Activated naive CD8-positive, alpha-beta T cell (primary cell): ENCODE measurements at regions not wholly inside any gene's neighbourhood (a gene's known extent, or its start where the extent isn't known, plus 50 kb on each side); places are given as distances from the start of the nearest gene placed in this dataset.

ENCODE experiments used
- H3K27ac Mint-ChIP-seq: one replicate; pipeline ENCODE4 v1.8.0; 2021; ENCODE audit warnings: mixed read lengths
- H3K27me3 Mint-ChIP-seq: one replicate; pipeline ENCODE4 v1.8.0; 2021; ENCODE audit warnings: mixed read lengths
- H3K36me3 Mint-ChIP-seq: one replicate; pipeline ENCODE4 v1.8.0; 2021; ENCODE audit warnings: mixed read lengths
- H3K4me1 Mint-ChIP-seq: one replicate; pipeline ENCODE4 v1.8.0; 2021; ENCODE audit warnings: low read depth, mixed read lengths
- H3K4me3 Mint-ChIP-seq: one replicate; pipeline ENCODE4 v1.8.0; 2021; ENCODE audit warnings: mild to moderate bottlenecking, mixed read lengths
- H3K9me3 Mint-ChIP-seq: one replicate; pipeline ENCODE4 v1.8.0; 2021; ENCODE audit warnings: low read depth, mixed read lengths

DNA sequence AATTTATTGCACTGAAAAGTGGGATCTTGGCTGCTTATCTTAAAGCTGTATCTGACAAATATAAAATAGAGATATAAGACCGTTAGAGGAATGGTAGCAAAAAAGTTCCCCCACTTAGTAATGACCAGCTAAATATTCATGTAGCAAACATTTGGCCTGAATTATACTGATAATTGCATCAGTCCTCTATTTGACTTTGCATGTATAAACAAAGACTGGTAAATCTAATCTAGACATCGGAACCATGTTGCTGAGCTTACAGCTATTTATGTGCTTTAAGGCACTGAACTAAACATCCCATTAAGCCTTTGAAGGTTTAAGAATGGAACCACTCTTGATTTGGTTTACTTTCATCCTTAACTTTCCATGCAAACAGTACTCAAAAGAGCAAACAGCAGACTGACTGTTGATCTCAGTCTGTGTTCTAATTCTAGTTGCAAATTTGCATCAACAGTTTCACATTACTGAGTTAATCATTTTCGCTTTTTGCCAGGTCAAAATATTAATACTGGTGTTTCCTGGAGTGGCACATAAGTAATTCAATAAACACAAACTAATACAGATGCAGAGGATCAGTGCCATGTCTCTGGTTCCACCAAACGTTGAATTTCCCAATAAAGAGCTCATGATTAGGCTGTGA lies 203.5 kb upstream of the HTR2A start:
- no peak overlapping the region for H3K27ac Mint-ChIP-seq
- no peak overlapping the region for H3K4me3 Mint-ChIP-seq
- H3K4me1 Mint-ChIP-seq: no peaks in the 10 kb centered on the region
- no peaks in the 10 kb centered on the region for H3K36me3 Mint-ChIP-seq
- no peaks in the 10 kb centered on the region for H3K9me3 Mint-ChIP-seq
- H3K27me3 Mint-ChIP-seq: peaks cover 7% of the 10 kb centered on the region

DNA sequence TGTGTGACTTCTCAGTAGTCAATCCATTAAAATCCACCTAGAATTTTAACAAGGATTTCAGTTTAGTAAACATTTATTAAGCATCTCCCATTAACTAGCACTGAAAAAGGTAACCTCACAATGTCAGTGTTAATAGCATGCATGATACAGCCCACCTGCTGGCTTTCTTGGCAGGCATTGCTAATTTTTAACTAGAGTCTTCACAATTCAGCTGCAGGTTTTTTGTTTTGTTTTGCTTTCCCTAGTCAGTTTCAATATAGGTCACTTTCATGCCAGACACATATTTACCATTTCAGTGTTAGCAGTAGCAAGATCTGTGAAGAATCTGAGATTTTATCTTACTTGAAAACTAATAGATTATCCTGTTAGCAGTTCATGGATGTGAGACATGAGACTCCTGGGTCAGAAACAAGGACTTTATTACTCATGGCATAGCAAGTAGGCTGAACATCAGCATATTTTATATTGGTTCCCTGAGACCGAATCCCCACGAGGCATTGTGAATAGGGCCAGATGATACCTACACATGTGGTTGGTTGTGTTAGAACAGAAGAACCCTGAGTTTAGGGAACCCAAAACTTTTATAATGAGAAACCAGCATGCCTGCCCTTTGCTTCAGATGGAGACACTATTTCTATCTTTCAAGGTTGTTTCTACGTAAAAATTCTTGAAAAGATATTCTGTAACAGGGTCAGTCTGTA lies 198.0 kb upstream of the HTR2A start:
- Mint-ChIP-seq H3K27ac (no peak overlapping the region), H3K4me3 (no peak overlapping the region), H3K27me3 (peaks cover 1% of the 10 kb centered on the region), H3K36me3 (no peaks in the 10 kb centered on the region), H3K9me3 (no peaks in the 10 kb centered on the region), H3K4me1 (no peaks in the 10 kb centered on the region)

DNA sequence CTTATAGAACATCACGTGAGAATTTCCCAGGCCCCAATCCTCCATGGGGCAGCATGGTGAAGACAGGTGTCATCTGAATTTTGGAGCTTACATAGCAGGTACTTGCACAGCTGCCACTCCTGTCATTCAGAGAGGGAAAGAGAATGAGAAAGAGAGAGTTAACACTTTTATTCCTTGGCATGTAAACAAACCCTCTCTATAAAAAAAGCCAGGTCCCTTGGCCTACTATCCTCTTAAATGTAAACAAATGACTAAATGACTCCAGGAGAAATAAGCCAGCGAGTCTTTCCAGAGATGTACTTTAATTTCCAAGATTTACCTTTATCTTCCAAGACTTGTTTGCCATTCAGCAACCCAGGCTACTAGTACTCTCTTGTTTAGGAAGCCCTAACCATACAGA lies 195.3 kb upstream of the HTR2A start:
- no peaks in the 10 kb centered on the region for H3K36me3 Mint-ChIP-seq
- no peaks in the 10 kb centered on the region for H3K27me3 Mint-ChIP-seq
- no peak overlapping the region for H3K4me3 Mint-ChIP-seq
- H3K4me1 Mint-ChIP-seq: no peaks in the 10 kb centered on the region
- no peak overlapping the region for H3K27ac Mint-ChIP-seq
- no peaks in the 10 kb centered on the region for H3K9me3 Mint-ChIP-seq

DNA sequence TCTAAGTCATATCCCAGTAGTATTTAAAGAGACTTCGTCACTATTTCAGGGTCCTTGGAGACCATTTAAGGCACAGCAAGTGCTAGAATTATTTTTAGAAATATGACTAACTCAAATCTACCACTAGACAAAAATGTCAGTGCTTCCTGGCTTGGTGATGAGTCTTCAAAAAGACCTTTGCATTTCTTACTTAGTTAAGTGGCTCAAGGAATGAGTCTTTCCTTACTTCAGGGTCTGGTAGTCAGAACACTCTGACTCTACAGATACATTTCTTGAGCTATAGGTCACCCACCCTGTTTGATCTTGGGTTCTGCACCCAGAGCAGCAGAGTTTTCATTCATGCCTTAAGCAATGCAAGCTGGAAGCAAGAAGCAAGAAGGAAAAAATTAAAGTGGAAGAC lies 191.0 kb upstream of the HTR2A start:
- no peaks in the 10 kb centered on the region for H3K36me3 Mint-ChIP-seq
- H3K4me3 Mint-ChIP-seq: no peak overlapping the region
- peaks cover 2% of the 10 kb centered on the region for H3K27me3 Mint-ChIP-seq
- H3K4me1 Mint-ChIP-seq: no peaks in the 10 kb centered on the region
- no peaks in the 10 kb centered on the region for H3K9me3 Mint-ChIP-seq
- H3K27ac Mint-ChIP-seq: no peak overlapping the region

DNA sequence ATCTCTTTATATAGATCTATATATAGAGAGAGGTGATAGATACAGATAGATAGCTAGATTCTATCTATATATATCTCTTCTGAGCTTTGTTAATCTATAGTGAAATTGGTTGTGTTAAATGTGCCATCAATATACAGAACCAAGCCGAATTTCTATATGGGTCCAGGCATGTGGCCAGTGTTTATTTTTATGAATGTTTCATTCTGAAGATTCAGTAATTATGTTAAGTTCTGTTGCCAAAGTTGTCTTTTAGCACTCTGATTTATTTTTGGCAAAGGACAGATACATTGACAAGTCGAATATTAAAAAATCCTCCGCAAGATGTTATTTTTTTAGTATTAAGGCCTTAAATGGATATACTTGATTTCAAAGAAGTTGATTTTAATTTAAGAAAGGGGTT lies 190.4 kb upstream of the HTR2A start:
- no peak overlapping the region for H3K4me3 Mint-ChIP-seq
- no peaks in the 10 kb centered on the region for H3K4me1 Mint-ChIP-seq
- H3K9me3 Mint-ChIP-seq: no peaks in the 10 kb centered on the region
- H3K27ac Mint-ChIP-seq: no peak overlapping the region
- no peaks in the 10 kb centered on the region for H3K36me3 Mint-ChIP-seq
- peaks cover 4% of the 10 kb centered on the region for H3K27me3 Mint-ChIP-seq

DNA sequence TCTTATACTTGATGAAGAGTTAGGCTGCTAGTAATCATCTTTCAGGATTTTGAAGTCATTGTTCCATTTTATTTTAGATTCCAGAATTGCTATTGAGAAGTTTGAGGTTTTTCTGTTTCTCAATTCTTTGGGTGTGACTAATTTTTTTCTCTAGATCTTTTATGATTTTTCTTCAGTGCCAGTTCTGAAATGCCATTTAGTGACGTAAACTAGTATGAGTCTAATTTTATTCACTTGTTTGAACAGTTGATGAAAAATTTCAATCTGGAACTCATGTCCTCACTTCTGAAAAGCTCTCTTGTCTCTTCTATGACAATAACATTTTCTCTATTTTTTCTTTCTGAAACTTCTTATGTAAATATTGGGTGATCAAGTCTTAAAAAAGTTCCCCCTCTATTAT lies 188.5 kb upstream of the HTR2A start:
- Mint-ChIP-seq H3K4me3 (no peak overlapping the region), H3K27me3 (peaks cover 4% of the 10 kb centered on the region), H3K4me1 (no peaks in the 10 kb centered on the region), H3K36me3 (no peaks in the 10 kb centered on the region), H3K27ac (no peak overlapping the region), H3K9me3 (no peaks in the 10 kb centered on the region)

DNA sequence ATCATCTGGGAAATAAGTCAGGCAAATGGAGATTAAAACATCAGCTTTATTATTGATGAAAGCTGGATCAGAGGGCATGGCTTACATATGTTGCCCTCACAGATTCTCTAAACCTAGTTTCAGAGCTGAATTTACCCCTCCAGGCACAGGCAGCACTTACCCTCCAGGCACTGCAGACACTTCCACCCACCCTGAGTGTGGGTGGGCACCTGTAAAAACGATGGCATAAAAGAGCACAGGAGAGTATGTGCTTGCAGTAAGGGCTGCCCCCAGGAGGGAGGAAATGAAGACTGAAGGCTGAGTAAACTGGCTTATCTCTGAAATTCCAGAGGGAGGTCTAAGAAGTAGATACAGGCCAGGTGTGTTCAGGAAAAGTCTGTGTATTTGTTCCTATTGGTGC lies 185.0 kb upstream of the HTR2A start:
- no peak overlapping the region for H3K27ac Mint-ChIP-seq

DNA sequence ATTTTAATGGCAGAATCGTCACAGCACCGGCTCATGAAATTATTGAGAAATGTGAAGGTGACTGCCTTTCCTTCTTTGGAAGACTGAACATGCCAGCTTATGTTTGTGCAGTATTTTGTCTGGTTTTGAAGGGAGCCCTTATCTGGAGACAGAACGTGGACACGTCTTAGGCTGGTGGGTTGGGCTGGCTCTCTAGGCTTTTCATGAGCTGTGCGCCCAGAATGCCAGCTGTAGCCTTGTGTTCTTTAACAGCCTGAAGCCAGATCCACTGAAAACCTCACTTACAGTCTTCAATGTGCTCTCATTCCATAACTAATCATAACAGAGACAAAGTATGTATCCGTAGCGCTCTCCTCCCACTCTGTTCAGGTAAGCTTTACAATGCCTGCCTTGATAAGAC lies 184.4 kb upstream of the HTR2A start:
- H3K4me1 Mint-ChIP-seq: no peaks in the 10 kb centered on the region
- H3K4me3 Mint-ChIP-seq: no peak overlapping the region
- no peaks in the 10 kb centered on the region for H3K9me3 Mint-ChIP-seq
- H3K36me3 Mint-ChIP-seq: no peaks in the 10 kb centered on the region
- peaks cover 4% of the 10 kb centered on the region for H3K27me3 Mint-ChIP-seq
- H3K27ac Mint-ChIP-seq: no peak overlapping the region

More for the DNA sequence above, 185.0 kb upstream of the HTR2A start:
- H3K36me3 Mint-ChIP-seq: no peaks in the 10 kb centered on the region
- H3K27me3 Mint-ChIP-seq: peaks cover 4% of the 10 kb centered on the region
- H3K4me1 Mint-ChIP-seq: no peaks in the 10 kb centered on the region
- H3K4me3 Mint-ChIP-seq: no peak overlapping the region
- H3K9me3 Mint-ChIP-seq: no peaks in the 10 kb centered on the region

DNA sequence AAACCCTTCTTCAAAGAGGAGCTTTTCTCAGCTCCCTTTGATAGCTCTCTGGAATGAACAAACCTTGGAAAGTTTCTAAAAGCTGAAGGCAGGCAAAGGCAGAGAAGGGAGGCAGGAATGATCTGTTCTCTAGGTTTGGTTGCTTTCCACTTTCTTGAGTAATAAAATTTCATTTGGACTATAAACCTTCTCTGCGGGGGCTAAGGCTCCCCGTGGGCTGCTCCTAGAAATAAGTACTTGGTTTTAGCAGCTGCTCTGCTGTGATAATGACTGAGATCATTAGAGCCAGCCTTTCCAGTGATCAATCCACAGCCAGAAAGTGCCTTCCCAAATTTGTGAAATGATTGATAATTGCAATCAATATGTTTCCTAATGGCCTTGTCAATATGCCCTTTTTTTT lies 183.8 kb upstream of the HTR2A start:
- H3K36me3 Mint-ChIP-seq: no peaks in the 10 kb centered on the region
- H3K4me3 Mint-ChIP-seq: no peak overlapping the region
- no peaks in the 10 kb centered on the region for H3K9me3 Mint-ChIP-seq

DNA sequence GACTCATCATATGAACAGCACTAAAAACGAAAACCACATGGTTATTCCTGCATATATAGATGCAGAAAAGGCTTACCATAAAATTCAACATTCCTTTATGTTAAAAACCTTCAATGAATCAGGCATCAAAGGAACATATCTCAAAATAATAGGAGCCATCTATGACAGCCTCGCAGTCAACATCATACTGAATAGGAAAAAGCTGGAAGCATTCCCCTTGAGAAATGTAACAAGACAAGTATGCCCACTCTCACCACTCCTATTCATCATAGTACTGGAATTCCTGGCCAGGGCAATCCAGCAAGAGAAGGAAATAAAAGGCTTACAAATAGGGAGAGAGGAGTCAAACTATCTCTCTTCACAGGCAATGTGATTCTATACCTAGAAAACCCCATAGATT lies 179.6 kb upstream of the HTR2A start:
- Mint-ChIP-seq H3K36me3 (no peaks in the 10 kb centered on the region), H3K4me1 (no peaks in the 10 kb centered on the region), H3K27ac (no peak overlapping the region), H3K4me3 (no peak overlapping the region), H3K9me3 (peaks cover 3% of the 10 kb centered on the region), H3K27me3 (no peaks in the 10 kb centered on the region)

More for the DNA sequence above, 183.8 kb upstream of the HTR2A start:
- Mint-ChIP-seq H3K27me3 (peaks cover 4% of the 10 kb centered on the region), H3K4me1 (no peaks in the 10 kb centered on the region), H3K27ac (no peak overlapping the region)

DNA sequence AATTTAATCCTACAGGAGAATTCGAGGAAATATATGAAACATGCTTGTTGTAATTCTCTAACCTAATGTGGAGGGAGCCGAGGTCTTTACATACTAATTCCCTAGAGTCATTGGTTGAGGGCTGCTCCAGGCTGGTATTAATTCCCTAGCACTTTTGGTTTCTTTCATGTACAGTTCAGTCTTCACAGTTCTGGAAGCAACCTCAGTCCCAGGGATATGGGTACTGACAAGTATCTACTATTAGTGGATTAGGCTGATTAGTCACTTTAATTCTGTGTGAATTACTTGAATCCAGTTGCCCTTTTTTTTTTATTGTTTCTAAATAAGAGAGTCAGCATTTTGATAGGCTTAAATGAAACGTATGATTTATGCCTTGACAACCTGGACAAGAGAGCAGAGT lies 172.3 kb upstream of the HTR2A start:
- H3K27me3 Mint-ChIP-seq: peaks cover 7% of the 10 kb centered on the region
- H3K4me3 Mint-ChIP-seq: no peak overlapping the region
- no peak overlapping the region for H3K27ac Mint-ChIP-seq
- H3K36me3 Mint-ChIP-seq: no peaks in the 10 kb centered on the region
- peaks cover under 1% of the 10 kb centered on the region for H3K9me3 Mint-ChIP-seq
- H3K4me1 Mint-ChIP-seq: no peaks in the 10 kb centered on the region

DNA sequence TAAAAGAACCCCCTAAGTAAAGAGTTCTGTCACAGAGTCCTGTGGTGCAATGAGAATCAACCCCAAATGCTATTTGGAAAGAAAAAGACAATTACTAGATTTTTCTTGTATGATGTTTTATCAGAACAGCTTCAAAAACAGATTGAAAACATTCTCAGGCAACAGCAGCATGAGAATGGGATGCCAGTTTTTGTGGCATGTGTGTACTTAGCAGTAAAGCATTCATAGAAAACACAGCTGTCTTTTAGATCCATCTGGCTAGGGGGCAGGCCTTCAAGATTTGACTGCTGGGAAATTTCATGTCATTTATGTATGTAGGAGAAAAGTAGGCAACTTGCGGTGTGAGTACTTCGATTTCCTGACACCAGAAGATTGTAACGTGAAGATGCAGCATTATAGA lies 170.5 kb upstream of the HTR2A start:
- Mint-ChIP-seq H3K4me3 (no peak overlapping the region), H3K9me3 (peaks cover 6% of the 10 kb centered on the region), H3K4me1 (no peaks in the 10 kb centered on the region), H3K36me3 (no peaks in the 10 kb centered on the region), H3K27me3 (peaks cover 7% of the 10 kb centered on the region), H3K27ac (no peak overlapping the region)

DNA sequence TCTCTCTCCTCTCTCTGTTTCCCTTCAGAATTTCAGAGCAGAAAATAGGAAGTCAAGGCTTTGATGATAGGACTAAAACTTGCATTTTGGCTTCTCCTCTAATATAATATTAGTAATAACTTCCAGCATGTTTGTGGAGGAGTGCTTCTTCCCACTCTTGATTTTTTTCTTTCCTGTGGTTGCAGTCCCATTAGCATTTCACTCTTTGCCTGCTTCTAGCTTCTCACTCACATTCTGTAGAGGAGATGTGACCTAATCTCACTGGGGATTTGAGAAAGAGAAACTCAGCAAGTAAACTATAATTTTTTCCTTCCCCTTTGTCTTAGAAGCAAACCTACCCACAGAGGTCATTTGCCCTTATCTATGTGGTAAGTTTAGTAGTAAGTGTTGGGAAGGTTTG lies 169.4 kb upstream of the HTR2A start:
- no peak overlapping the region for H3K4me3 Mint-ChIP-seq
- peaks cover 7% of the 10 kb centered on the region for H3K27me3 Mint-ChIP-seq
- H3K9me3 Mint-ChIP-seq: peaks cover 13% of the 10 kb centered on the region
- no peak overlapping the region for H3K27ac Mint-ChIP-seq
- H3K36me3 Mint-ChIP-seq: no peaks in the 10 kb centered on the region
- no peaks in the 10 kb centered on the region for H3K4me1 Mint-ChIP-seq

DNA sequence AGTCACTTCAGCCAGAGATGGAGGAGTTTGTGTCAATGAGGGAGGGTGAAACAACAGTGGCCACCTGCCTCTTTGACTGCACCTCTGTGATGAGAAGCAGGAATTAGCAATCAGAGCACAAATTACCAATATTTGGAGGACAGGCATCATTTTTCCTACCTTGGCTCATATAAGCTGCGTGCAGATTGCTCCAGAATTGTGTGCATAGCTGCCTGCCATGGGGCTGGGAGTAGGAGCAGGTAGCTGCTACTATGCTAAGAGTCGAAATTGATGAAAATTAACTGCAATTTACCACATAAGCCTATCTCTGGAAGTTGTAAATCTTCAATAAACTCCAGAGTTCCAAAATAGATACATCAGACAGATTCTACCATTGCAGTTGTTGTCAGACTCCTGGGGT lies 167.5 kb upstream of the HTR2A start:
- Mint-ChIP-seq H3K4me1 (no peaks in the 10 kb centered on the region), H3K36me3 (no peaks in the 10 kb centered on the region), H3K27me3 (peaks cover 4% of the 10 kb centered on the region), H3K9me3 (peaks cover 28% of the 10 kb centered on the region), H3K4me3 (no peak overlapping the region), H3K27ac (no peak overlapping the region)

DNA sequence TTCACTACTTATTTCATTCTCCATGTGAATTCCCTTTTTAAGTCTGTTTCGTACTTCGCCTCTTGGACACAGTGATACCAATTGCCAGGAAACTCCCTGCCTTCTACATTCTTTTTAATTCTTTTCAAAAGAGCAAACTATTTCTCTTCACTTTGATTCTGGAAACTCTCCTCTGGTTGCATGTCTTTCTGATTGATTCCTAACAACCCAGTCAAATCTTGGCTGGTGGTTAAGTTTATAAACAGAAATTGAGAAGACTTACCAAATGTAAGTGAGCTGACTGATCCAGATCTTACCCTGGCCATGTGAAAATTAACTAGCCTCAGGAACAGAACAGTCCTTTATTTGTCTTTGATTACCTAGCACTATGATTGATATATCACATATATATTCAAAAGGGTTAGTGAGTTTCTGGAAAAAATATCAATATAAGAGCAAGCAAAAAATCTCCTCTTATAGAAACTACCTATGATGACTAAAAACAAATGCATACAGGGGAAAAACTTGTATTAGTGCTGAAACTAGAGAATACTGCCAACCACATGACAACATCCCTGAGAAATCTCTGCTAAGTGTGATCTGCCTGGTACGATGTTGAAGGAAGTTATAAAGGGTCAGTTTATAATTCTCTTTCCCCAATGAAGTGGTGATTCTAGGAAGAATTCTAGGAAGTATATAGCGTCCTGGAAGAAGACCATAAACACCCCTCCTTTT lies 152.6 kb upstream of the HTR2A start:
- peaks cover 5% of the 10 kb centered on the region for H3K27me3 Mint-ChIP-seq
- no peaks in the 10 kb centered on the region for H3K4me1 Mint-ChIP-seq
- H3K4me3 Mint-ChIP-seq: no peak overlapping the region
- H3K27ac Mint-ChIP-seq: no peak overlapping the region
- H3K36me3 Mint-ChIP-seq: no peaks in the 10 kb centered on the region
- peaks cover 5% of the 10 kb centered on the region for H3K9me3 Mint-ChIP-seq
